Skeletal muscle tissue (tissue), 3 donors: ENCODE measurements at regions not wholly inside any gene's neighbourhood (a gene's known extent, or its start where the extent isn't known, plus 50 kb on each side); places are given as distances from the start of the nearest gene placed in this dataset.

Experiments used
- H3K27ac ChIP-seq: one replicate; pipeline ENCODE4 v1.7.0; 2013; ENCODE audit warnings: mild to moderate bottlenecking, low read depth, low read length, inconsistent platforms
- H3K27me3 ChIP-seq, 3 donors: one replicate each; pipeline ENCODE4 v1.7.0; 2013; ENCODE audit warnings: low read length in 3 of 3; ENCODE audit not compliant: control insufficient read depth in 3 of 3, insufficient read depth in 3 of 3
- H3K36me3 ChIP-seq, 3 donors: one replicate each; pipeline ENCODE4 v1.7.0; 2013; ENCODE audit warnings: low read length in 3 of 3; ENCODE audit not compliant: control insufficient read depth in 3 of 3, insufficient read depth in 3 of 3
- H3K4me1 ChIP-seq, 3 donors: one replicate each; pipeline ENCODE4 v1.7.0; 2013; ENCODE audit warnings: low read length in 3 of 3, mild to moderate bottlenecking in 3 of 3; ENCODE audit not compliant: control insufficient read depth in 3 of 3, insufficient read depth in 3 of 3
- H3K4me3 ChIP-seq, 3 donors: one replicate each; pipeline ENCODE4 v1.7.0; 2013; ENCODE audit warnings: low read length in 3 of 3
- H3K9ac ChIP-seq, 3 donors: one replicate each; pipeline ENCODE4 v1.7.0; 2013; ENCODE audit warnings: low read length in 3 of 3, mild to moderate bottlenecking in 3 of 3, moderate library complexity in 2 of 3, low read depth in 1 of 3
- H3K9me3 ChIP-seq, 3 donors: one replicate each; pipeline ENCODE4 v1.7.0; 2013; ENCODE audit warnings: low read length in 3 of 3; ENCODE audit not compliant: control insufficient read depth in 3 of 3
- donor health status: Osteomylitis.

GRCh38 chrX:110418316-110419235, 59.9 kb downstream of the RTL9 start:
- Histone ChIP-seq H3K27me3 (peaks cover 0 to 6% (median 0%) of the 10 kb centered on the region in 3 donors), H3K36me3 (no peaks in the 10 kb centered on the region), H3K27ac (no peak overlapping the region), H3K9ac (no peak overlapping the region), H3K4me1 (peaks cover 2 to 13% (median 6%) of the 10 kb centered on the region in 3 donors), H3K4me3 (no peak overlapping the region), H3K9me3 (no peaks in the 10 kb centered on the region)

- no peaks in the 10 kb centered on the region for H3K36me3 ChIP-seq
- H3K4me3 ChIP-seq, result no peak overlapping the region
- H3K9ac ChIP-seq, result no peak overlapping the region
- peaks cover 0 to 6% (median 0%) of the 10 kb centered on the region in 3 donors for H3K27me3 ChIP-seq
- no peak overlapping the region for H3K27ac ChIP-seq
- H3K9me3 ChIP-seq, result no peaks in the 10 kb centered on the region
- H3K4me1 ChIP-seq, result peaks cover 2 to 10% (median 6%) of the 10 kb centered on the region in 3 donors
Observed at GRCh38 chrX:110419512-110419911, 60.9 kb downstream of the RTL9 start.

DNA sequence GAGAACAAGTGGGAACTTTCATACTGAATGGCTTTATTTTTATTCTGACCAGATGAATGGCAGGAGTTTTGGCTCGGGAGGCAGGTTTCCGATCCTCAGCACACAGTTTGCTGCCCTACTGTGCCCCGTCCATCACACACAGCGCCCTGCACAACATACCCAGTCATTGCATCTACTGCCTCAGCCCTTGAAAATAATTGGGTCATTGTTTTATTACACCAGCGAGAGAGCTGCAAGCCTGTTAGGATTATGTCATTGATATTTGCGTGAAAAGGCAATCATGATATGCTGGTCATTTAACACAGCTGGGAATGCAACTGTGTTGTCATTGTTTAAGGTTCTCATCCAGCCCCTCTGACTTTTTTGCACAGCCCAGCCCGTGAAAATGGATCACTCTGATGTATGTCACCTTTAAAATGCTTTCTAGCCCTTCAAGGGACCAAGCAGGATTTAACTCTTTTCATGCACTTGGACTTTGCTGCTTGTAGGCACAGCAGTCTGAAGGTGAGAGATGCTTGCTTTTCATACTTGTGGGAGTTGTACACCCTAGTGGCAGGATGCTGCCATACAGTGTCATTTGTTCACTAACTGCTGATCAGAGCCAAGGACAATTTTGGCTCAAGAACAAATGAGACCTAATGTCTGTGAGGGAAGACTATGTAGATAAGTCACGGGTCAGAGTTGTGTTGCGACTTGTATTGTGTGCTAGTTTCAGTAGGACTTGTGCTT, 62.3 kb downstream of the RTL9 start:
- H3K36me3 ChIP-seq, result no peaks in the 10 kb centered on the region
- H3K9ac ChIP-seq, result no peak overlapping the region
- H3K27ac ChIP-seq, result no peak overlapping the region
- peaks cover 2 to 6% (median 5%) of the 10 kb centered on the region in 3 donors for H3K4me1 ChIP-seq
- H3K9me3 ChIP-seq, result no peaks in the 10 kb centered on the region
- peaks cover 0 to 6% (median 0%) of the 10 kb centered on the region in 3 donors for H3K27me3 ChIP-seq
- H3K4me3 ChIP-seq, result no peak overlapping the region

GRCh38 chrX:110421500-110422455, 63.1 kb downstream of the RTL9 start:
- Histone ChIP-seq H3K27ac (no peak overlapping the region), H3K9ac (no peak overlapping the region), H3K9me3 (no peaks in the 10 kb centered on the region), H3K36me3 (no peaks in the 10 kb centered on the region), H3K4me3 (no peak overlapping the region), H3K4me1 (peaks cover 2 to 6% (median 5%) of the 10 kb centered on the region in 3 donors), H3K27me3 (peaks cover 0 to 6% (median 0%) of the 10 kb centered on the region in 3 donors)

- Histone ChIP-seq H3K27me3 (peaks cover 0 to 5% (median 0%) of the 10 kb centered on the region in 3 donors), H3K9ac (no peak overlapping the region), H3K27ac (no peak overlapping the region), H3K4me1 (peaks cover 0 to 5% (median 0%) of the 10 kb centered on the region in 3 donors), H3K4me3 (no peak overlapping the region), H3K36me3 (no peaks in the 10 kb centered on the region), H3K9me3 (no peaks in the 10 kb centered on the region)
Observed at GRCh38 chrX:110425222-110426154, 66.8 kb downstream of the RTL9 start.

GRCh38 chrX:110426155-110426504, 67.5 kb downstream of the RTL9 start:
- H3K4me1 ChIP-seq, result no peaks in the 10 kb centered on the region
- H3K27ac ChIP-seq, result no peak overlapping the region
- no peak overlapping the region for H3K4me3 ChIP-seq
- H3K9me3 ChIP-seq, result no peaks in the 10 kb centered on the region
- H3K27me3 ChIP-seq, result peaks cover 0 to 5% (median 0%) of the 10 kb centered on the region in 3 donors
- H3K36me3 ChIP-seq, result no peaks in the 10 kb centered on the region
- H3K9ac ChIP-seq, result no peak overlapping the region

DNA sequence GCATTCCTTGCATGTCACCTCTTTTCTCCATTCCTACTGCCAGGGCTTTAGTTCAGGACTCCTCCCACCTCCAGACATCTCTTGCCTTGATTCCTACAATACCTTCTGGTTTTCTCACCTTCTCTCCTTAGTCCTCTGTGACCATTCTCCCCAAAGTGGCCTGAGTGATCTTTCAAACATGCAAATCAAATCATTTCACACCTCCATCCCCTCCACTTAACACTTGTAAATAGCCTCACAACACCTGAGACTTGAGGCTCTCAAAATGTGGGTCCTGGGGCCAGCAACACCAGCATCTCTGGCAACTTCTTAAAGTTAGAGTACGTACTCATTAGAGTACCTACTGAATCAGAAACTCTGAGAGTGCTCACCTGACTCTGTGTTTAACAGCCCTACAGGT, 68.4 kb downstream of the RTL9 start:
- Histone ChIP-seq H3K36me3 (no peaks in the 10 kb centered on the region), H3K9ac (no peak overlapping the region), H3K4me3 (no peak overlapping the region), H3K27me3 (peaks cover 0 to 5% (median 0%) of the 10 kb centered on the region in 3 donors), H3K4me1 (peaks cover 0 to 3% (median 0%) of the 10 kb centered on the region in 3 donors), H3K9me3 (no peaks in the 10 kb centered on the region), H3K27ac (no peak overlapping the region)

GRCh38 chrX:110428144-110428543, 69.5 kb downstream of the RTL9 start:
- Histone ChIP-seq H3K9ac (no peak overlapping the region), H3K9me3 (no peaks in the 10 kb centered on the region), H3K4me1 (peaks cover 2 to 9% (median 9%) of the 10 kb centered on the region in 3 donors), H3K27me3 (peaks cover 0 to 5% (median 0%) of the 10 kb centered on the region in 3 donors), H3K27ac (no peak overlapping the region), H3K4me3 (no peak overlapping the region), H3K36me3 (no peaks in the 10 kb centered on the region)
